ENCODE measurements at regions not wholly inside any gene's neighbourhood (a gene's known extent, or its start where the extent isn't known, plus 50 kb on each side); places are given as distances from the start of the nearest gene placed in this dataset.

DNA sequence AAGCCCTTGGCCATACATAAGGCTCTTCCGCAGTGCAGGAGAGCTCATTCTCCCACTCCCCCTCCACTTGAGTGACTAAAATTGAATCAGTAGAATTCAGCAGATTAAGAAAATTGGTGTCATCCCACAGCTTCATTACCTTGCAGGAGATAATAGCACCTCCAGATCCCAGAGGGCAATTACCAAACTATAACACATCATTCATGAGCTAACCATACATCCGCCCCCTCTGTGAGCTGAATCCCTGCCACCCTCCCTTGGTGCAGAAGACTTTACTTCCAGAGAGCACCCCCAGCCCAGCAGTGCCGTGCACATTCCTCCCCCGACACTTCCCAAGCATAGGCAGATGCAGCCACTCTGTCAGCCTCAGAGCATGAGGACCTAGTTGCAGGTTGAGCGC, 496.5 kb upstream of the B3GAT1 start:
- WGBS (ENCODE audit: low lambda C conversion rate): 6% methylated on average over 5 of the region's 5 CpGs
- no peak overlapping the region for H2AFZ ChIP-seq (ENCODE audit: low read length)
- no TSS peak for BruUV-seq (replicated peaks)
- no peaks in the 10 kb centered on the region for H3K4me1 ChIP-seq (ENCODE audit: insufficient read depth, low read length)
- no peak overlapping the region for H3K4me2 ChIP-seq (ENCODE audit: low read depth, low read length)
- ATAC-seq: no peak
- H4K20me1 ChIP-seq (ENCODE audit: insufficient read depth, low read length): no peaks in the 10 kb centered on the region
- no peak for DNase-seq (ENCODE audit: low spot score)
- H3K4me3 ChIP-seq (replicated peaks in 1 of 3; ENCODE audit: insufficient read depth in 1 of 3, low read depth in 2 of 3, low read length in 3 of 3): no peak overlapping the region
- POLR2A ChIA-PET: no interaction called here
- intact Hi-C loops (cut with micrococcal nuclease; ENCODE audit: unreplicated experiment): no loop called here
- no peak overlapping the region for H3K9ac ChIP-seq (ENCODE audit: insufficient read depth, low read depth, low read length)
- H3K27ac ChIP-seq (ENCODE audit: extremely low read length, insufficient read depth, low read length): no peak overlapping the region
- in situ Hi-C loops (cut with HindIII; ENCODE audit: extremely low pct_ligation_motif_present, low pct_unique_long_range_greater_than_20kb): no loop called here
- TF ChIP-seq MLLT10 (CRISPR knock-in tag; IDR thresholded peaks at IDR 0.05) (no peak), RBM39 (IDR thresholded peaks at IDR 0.05; ENCODE audit: low read depth, low read length, poor library complexity, severe bottlenecking) (no peak), ZSCAN21 (CRISPR knock-in tag; IDR thresholded peaks at IDR 0.05; ENCODE audit: borderline replicate concordance) (no peak), ZZZ3 (CRISPR knock-in tag; IDR thresholded peaks at IDR 0.05; ENCODE audit: borderline replicate concordance) (no peak), ZNF230 (CRISPR knock-in tag; IDR thresholded peaks at IDR 0.05) (no peak), PAWR (CRISPR knock-in tag; IDR thresholded peaks at IDR 0.05; ENCODE audit: borderline replicate concordance) (no peak), POLR2AphosphoS2 (IDR thresholded peaks at IDR 0.05; ENCODE audit: low read depth, low read length) (no peak), ZNF33B (CRISPR knock-in tag; IDR thresholded peaks at IDR 0.05) (no peak)
- TF ChIP-seq, protein P1, sequence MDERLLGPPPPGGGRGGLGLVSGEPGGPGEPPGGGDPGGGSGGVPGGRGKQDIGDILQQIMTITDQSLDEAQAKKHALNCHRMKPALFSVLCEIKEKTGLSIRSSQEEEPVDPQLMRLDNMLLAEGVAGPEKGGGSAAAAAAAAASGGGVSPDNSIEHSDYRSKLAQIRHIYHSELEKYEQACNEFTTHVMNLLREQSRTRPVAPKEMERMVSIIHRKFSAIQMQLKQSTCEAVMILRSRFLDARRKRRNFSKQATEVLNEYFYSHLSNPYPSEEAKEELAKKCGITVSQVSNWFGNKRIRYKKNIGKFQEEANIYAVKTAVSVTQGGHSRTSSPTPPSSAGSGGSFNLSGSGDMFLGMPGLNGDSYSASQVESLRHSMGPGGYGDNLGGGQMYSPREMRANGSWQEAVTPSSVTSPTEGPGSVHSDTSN (CRISPR knock-in tag; IDR thresholded peaks at IDR 0.05): no peak
- TF ChIP-seq, protein P2, sequence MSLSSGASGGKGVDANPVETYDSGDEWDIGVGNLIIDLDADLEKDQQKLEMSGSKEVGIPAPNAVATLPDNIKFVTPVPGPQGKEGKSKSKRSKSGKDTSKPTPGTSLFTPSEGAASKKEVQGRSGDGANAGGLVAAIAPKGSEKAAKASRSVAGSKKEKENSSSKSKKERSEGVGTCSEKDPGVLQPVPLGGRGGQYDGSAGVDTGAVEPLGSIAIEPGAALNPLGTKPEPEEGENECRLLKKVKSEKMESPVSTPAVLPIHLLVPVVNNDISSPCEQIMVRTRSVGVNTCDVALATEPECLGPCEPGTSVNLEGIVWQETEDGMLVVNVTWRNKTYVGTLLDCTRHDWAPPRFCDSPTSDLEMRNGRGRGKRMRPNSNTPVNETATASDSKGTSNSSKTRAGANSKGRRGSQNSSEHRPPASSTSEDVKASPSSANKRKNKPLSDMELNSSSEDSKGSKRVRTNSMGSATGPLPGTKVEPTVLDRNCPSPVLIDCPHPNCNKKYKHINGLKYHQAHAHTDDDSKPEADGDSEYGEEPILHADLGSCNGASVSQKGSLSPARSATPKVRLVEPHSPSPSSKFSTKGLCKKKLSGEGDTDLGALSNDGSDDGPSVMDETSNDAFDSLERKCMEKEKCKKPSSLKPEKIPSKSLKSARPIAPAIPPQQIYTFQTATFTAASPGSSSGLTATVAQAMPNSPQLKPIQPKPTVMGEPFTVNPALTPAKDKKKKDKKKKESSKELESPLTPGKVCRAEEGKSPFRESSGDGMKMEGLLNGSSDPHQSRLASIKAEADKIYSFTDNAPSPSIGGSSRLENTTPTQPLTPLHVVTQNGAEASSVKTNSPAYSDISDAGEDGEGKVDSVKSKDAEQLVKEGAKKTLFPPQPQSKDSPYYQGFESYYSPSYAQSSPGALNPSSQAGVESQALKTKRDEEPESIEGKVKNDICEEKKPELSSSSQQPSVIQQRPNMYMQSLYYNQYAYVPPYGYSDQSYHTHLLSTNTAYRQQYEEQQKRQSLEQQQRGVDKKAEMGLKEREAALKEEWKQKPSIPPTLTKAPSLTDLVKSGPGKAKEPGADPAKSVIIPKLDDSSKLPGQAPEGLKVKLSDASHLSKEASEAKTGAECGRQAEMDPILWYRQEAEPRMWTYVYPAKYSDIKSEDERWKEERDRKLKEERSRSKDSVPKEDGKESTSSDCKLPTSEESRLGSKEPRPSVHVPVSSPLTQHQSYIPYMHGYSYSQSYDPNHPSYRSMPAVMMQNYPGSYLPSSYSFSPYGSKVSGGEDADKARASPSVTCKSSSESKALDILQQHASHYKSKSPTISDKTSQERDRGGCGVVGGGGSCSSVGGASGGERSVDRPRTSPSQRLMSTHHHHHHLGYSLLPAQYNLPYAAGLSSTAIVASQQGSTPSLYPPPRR (CRISPR knock-in tag; IDR thresholded peaks at IDR 0.05; ENCODE audit: borderline replicate concordance): no peak
- TF ChIP-seq, protein P3, sequence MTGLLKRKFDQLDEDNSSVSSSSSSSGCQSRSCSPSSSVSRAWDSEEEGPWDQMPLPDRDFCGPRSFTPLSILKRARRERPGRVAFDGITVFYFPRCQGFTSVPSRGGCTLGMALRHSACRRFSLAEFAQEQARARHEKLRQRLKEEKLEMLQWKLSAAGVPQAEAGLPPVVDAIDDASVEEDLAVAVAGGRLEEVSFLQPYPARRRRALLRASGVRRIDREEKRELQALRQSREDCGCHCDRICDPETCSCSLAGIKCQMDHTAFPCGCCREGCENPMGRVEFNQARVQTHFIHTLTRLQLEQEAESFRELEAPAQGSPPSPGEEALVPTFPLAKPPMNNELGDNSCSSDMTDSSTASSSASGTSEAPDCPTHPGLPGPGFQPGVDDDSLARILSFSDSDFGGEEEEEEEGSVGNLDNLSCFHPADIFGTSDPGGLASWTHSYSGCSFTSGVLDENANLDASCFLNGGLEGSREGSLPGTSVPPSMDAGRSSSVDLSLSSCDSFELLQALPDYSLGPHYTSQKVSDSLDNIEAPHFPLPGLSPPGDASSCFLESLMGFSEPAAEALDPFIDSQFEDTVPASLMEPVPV (CRISPR knock-in tag; IDR thresholded peaks at IDR 0.05): no peak
- H3K9me3 ChIP-seq (ENCODE audit: low read length): no peaks in the 10 kb centered on the region
- FAIRE-seq: no peak
- CTCF ChIA-PET (ENCODE audit: low intra/inter-chr PET ratio, low total read pairs): no interaction called here
- peaks cover 2 to 12% of the 10 kb centered on the region in 2 experiments; a peak in 4 of 5 replicates for H3K27me3 ChIP-seq (ENCODE audit: control insufficient read depth in 1 of 2, insufficient read depth in 2 of 2, low read length in 2 of 2)
- no peaks in the 10 kb centered on the region for H3K79me2 ChIP-seq (ENCODE audit: insufficient read depth, low read length)
- H3K36me3 ChIP-seq (replicated peaks in 1 of 2; ENCODE audit: control insufficient read depth in 1 of 2, insufficient read depth in 2 of 2, low read length in 2 of 2): no peaks in the 10 kb centered on the region
